GM12874 (cell line): ENCODE measurements at regions not wholly inside any gene's neighbourhood (a gene's known extent, or its start where the extent isn't known, plus 50 kb on each side); places are given as distances from the start of the nearest gene placed in this dataset.

Source experiments
- TF ChIP-seq, protein P1 (sequence below): IDR thresholded peaks from 2 replicates; pipeline ENCODE4 v1.5.1; 2011; ENCODE audit warnings: low read depth, mild to moderate bottlenecking, control low read depth, low read length, moderate library complexity; ENCODE audit not compliant: insufficient read depth

DNA sequence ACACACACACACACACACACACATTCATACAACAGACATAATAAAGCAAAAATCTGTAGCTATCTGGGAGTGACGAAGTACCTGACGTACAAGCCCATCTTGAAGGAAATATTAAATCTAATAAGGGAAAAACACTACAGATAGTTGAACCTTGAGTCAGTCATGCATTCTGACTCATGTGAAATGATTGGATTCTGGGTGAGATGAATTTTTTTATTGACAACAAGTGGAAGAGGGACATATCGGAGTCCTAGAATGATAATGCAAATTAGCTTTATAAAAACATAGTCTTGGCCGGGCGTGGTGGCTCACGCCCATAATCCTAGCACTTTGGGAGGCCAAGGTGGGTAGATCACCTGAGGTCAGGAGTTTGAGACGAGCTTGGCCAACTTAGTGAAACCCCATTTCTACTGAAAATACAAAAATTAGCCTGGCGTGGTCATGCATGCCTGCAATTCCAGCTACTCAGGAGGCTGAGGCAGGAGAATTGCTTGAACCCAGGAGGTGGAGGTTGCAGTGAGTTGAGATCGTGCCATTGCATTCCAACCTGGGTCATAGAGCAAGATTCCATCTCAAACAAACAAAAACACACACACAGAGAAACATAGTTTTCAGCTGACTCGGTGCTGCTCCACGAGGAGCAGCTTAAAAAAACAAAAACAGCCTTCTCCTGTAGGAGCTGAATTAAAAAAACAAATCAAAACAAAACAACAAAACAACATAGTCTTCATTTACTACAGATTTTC, 154.4 kb upstream of the MKLN1 start:
- TF ChIP-seq, protein P1, sequence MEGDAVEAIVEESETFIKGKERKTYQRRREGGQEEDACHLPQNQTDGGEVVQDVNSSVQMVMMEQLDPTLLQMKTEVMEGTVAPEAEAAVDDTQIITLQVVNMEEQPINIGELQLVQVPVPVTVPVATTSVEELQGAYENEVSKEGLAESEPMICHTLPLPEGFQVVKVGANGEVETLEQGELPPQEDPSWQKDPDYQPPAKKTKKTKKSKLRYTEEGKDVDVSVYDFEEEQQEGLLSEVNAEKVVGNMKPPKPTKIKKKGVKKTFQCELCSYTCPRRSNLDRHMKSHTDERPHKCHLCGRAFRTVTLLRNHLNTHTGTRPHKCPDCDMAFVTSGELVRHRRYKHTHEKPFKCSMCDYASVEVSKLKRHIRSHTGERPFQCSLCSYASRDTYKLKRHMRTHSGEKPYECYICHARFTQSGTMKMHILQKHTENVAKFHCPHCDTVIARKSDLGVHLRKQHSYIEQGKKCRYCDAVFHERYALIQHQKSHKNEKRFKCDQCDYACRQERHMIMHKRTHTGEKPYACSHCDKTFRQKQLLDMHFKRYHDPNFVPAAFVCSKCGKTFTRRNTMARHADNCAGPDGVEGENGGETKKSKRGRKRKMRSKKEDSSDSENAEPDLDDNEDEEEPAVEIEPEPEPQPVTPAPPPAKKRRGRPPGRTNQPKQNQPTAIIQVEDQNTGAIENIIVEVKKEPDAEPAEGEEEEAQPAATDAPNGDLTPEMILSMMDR, result no peak

DNA sequence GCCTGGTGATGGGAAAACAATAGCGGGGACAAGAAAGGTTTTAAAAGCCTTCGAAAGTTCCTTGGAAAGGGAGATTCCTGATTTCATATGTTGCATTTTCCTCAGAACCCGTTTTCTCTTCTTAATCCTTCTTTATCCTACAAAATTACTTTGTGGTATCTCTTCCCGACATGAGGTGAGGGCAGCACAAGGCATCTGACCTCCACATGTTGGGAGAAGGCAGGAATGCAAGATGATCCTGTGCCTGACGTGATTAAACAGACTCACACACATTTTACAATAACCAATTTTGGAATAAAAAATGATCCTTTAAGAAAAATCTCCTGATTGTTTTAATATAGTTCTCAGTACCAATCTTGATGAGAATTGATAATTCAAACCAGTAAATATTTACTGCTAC, 153.3 kb upstream of the MKLN1 start:
- TF ChIP-seq, protein P1, result no peak

DNA sequence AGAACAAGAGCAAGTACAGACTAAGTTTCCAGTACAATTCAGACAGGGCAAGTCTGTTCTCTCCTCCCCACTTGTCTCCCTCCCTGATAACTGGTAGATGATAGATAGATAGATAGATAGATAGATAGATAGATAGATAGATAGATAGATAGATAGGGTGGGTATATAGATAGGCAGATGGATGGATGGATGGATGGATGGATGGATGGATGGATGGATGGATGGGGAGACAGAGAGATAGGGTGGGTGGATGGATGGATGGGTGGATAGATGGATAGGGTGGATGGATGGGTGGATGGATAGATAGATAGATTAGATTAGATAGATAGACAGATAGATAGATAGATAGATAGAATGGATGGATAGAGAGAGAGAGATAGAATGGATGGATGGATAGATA, 152.8 kb upstream of the MKLN1 start:
- TF ChIP-seq, protein P1, result no peak

DNA sequence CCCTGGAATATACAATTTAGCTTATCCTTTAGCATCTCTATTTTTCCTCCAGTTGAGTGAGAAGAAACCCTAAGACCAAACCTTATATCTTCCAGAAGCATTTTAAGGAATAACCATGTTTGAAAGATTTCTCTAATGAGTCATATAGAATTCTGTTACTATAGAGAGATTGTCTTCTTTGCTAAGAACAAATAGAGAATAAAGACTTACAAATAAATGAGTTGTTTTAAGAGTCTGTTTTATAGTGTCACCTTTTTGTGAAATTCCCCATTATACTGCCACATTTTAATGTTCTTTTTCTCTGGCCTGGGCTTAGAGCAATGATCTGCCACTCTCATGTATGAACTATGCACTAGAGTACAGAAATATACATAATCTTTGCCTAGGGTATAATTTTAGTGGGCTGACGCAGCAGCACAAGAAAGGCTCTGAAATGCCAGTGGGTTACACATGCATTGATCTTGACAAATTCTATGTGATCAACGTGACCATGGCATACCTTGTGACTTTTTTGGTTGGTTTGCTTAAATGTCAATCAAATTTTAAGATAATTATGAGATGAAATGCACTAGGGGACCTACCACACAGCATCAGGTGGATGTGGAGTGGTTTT, 145.1 kb upstream of the MKLN1 start:
- TF ChIP-seq, protein P1, result no peak

DNA sequence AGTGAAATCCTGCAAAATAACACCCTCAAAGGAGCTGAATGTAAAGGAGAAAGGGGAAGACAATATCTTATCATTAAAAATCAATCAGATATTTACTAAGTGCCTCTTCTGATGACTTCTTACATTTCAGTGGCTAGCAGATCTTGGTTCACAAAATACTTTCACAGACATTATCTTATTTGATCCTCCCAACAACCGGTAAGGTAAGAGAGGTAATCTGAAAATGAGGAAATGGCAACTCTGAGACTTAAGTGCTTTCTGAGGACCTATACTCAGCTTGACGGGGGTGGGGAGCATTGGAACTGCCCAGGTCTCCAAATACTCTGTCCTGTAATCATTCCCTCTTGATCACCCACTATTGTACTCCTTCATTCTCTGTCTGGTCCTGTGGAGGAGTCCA, 144.6 kb upstream of the MKLN1 start:
- TF ChIP-seq, protein P1, result no peak

DNA sequence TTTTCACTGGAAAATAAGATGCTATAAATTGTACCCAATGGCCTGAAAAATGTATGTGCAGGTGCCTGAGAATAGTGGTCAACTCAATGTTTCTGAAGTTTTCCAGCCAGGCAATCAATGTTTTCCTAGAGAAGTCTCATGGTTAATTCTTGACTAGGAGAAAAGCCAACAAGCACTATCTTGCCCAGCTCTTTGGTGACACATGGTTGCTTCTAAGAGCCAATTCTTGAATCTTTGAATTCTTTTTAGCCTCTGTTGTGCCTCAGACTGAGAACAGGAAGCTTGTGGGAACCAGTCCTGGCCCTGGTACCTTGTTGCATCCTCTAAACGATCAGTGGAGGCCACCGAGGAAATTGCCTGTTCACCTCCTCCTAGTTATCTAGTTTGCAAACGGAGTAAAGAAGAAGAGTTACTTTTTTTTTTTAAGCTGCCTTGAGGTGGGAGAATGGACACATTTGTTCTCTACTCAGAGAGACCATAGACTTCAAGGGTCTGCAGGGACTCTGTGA, 144.0 kb upstream of the MKLN1 start:
- TF ChIP-seq, protein P1, result no peak

DNA sequence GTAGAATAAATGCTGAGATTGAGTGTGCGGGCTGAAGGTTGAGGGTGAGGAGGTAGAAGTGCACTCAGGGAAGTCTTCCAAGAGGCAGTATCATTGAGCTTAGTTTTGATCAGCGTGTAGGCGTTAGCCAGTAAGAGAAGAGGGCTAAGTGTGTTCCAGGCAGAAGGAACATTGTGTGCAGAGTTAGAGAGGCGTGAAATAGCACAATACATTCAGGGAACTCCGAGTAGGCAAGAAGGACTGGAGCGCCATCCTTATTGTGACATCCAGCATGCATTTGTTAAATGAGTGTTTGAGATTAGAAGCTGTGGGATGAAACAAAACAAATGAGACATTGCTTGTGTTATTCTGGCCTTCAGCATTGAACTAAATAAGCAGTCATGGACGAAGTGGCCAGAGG, 140.9 kb upstream of the MKLN1 start:
- TF ChIP-seq, protein P1, result no peak
